GM19324 (cell line): ENCODE measurements at regions not wholly inside any gene's neighbourhood (a gene's known extent, or its start where the extent isn't known, plus 50 kb on each side); places are given as distances from the start of the nearest gene placed in this dataset.

Experiments
- ATAC-seq: cut with Tn5 transposase; IDR thresholded peaks from one replicate; pipeline ENCODE4 v1.9.1; 2021; ENCODE audit warnings: mild to moderate bottlenecking, moderate library complexity; ENCODE audit not compliant: unreplicated experiment, low FRiP score

DNA sequence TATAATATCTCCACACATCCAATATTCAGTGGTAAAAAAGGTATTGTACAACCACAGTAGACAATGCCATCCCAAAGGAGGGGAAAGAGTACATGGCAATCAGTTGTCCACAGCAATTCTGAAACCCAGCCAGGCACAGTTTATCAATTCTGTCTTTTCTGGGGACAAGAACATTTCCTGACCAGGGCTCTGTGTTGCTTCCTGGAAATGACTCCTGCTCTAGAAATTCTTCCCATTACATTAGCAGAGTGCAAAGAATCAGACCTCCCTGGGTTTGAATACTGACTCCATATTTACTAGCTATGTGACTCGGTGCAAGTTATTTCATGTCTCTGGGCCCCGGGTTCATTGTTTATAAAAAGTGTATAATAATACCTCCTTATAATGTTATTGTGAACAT, 220.4 kb upstream of the CFAP20DC start:
- ATAC-seq: no peak

DNA sequence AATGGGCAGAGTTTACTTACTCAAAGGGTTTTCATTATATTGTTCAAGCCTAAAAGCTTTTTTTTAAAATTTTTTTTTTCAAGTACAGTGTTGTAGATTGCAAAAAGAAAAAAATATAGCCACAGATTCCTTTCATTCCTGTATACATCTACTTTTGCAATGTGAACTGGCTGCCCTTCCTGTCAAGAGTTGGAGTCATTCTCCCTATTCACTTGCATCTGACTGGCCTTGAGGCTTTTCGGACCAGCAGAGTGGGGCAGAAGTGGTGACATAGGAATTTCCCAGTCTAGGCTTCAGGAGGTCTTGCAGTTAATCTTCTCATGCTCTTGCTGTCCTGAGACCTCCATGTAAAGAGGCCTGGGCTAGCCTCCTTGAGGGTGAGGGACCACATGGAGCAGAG, 218.3 kb upstream of the CFAP20DC start:
- no peak for ATAC-seq

DNA sequence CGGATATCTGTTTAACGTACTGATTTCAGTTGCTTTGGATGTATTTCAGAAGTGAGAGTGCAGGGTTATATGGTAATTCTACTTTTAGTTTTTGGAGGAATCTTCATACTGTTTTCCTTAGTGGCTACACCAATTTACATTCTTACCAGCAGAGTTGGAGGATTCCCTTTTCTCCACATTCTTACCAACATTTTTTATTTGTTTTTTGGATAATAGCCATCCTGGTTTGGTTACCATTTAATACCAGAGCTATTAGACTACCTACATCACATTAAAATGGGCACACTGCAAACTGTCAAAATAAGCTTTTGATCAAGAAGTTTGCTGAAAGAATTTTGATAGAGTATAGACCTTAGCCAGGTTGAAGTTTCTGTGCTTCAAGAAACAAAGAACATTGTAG, 217.2 kb upstream of the CFAP20DC start:
- no peak for ATAC-seq

DNA sequence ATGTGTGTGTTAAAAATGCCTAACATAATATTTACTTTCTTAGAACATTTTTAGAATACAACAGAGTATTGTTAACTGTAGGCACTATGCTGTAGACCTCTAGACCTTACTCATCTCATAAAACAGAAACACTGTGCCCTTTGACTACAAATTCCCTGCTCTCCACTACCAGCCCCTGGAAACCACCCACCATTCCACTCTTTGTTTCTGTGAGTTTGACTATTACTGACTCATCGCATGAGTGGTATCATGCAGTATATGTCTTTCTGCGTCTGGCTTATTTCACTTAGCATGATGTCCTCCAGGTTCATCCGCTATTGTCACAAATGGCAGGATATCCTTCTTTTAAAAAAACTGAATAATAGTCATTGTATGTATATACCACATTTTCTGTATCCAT, 216.7 kb upstream of the CFAP20DC start:
- no peak for ATAC-seq

DNA sequence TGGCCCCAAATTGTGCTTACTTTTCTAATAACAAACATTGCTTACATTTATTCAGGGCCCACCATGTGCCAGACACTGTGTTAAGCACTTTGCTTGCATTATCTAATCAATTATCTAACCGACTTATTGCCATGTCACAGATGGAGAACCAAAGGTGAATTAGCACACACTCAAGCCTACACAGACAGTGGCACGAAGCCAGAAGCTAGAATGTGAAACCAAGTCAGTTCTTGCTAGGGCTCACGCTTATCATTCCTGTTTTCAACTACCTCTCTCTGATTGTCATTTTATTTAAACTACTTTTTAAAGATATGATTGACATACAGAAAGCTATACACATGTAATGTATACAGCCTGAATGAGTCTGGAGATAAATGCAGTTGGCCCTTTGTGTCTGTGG, 215.7 kb upstream of the CFAP20DC start:
- ATAC-seq: no peak

DNA sequence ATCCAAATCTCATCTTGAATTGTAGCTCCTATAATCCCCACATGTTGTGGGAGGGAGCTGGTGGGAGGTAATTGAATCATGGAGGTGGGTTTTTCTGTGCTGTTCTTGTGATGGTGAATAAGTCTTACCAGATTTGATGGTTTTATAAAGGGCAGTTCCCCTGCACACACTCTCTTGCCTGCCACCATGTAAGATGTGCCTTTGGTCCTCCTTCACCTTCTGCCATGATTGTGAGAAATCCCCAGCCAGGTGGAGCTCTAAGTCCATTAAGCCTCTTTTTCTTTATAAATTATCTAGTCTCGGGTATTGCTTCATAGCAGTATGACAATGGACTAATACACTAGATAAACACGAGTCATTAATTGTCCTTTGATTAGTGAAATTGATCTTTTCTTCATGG, 214.5 kb upstream of the CFAP20DC start:
- ATAC-seq: no peak

DNA sequence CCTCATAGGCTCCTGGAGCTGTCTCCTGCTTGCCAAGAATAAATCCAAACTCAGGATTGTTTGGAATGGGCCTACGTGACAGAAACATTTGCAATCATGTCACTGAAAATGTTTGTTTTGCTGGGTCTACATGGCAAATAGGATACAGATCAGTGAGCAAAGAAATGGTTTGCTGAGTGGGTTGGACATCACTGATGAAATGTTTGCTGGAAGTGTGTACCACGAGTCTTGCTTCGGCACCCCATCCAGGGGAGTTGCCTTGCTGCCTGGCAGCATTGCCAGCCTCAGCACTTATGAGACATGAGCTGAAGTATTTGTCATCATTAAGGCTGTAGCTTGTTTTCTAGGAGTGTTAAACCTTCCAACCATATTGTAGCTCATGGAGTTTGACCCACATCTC, 213.3 kb upstream of the CFAP20DC start:
- ATAC-seq: no peak

DNA sequence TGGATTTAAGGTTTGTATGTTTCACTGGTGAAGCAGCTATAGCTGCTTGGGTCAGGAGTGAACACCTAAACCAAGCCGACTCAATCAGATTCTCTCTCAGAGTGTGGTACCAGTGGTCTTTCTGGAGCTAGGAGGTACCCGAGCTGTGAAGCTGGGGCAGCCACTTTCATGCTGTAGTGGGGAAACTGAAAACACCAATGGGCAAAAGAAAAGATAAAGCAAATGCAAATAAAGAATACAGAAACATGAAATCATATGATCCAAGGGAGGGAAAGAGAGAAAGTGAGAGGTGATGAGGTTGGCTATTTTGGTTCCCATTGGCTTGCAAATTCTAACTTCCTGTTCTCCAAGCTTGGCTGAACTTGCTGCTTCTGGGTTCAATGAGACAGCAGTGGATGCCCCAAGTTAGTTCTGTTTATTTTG, 212.3 kb upstream of the CFAP20DC start:
- peak; percentile 98 for ATAC-seq

DNA sequence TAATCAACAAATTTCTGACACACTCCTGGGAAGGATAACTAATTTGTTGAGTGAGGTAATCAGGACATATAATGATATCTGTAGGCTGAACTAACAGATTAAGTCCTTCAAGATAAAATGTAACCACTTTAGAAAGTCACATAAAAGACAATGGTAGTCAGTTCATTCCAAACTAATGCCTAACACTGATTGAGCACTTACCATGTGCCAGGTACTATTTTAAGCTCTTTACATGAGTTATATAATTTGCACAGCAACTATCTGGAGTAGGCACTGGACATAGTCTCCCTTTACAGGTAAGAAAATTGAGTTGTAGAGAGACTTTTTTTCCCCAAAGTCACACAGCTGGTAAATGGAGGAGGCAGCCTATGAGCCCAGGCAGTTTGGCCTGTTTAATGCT, 211.2 kb upstream of the CFAP20DC start:
- no peak for ATAC-seq

DNA sequence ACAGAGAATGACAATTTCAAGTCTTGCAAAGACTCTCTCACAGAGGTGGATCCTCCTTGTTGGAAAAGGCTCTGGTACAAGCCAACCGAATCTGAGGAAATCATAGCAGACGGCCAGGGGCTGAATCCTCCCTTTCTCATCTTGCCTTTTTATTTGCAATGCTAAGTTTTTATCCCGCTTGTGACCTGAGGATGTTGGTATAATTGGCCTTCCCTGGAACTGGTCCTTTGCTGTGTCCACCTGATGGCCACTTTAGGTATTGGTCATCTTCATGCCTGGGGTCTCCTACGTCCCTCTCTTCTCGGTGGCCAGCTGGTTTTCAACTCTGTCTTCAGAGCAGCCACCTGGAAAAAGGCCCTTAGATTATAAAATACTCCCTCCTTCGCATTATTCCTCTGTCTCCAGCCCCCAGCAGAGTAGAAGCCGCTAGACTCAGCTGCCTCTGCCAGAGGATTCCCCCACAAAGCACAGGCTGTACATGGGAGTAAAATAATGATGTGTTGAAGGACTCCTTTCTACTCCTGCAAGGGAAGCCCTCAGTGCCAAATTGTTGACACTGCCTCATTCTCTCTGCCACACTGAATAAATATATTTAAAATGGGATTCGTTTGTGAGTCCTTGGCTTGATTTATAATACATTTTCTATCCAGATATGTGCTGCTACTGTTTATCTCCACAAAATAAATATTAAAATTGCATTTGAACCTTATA, 208.9 kb upstream of the CFAP20DC start:
- ATAC-seq: no peak

DNA sequence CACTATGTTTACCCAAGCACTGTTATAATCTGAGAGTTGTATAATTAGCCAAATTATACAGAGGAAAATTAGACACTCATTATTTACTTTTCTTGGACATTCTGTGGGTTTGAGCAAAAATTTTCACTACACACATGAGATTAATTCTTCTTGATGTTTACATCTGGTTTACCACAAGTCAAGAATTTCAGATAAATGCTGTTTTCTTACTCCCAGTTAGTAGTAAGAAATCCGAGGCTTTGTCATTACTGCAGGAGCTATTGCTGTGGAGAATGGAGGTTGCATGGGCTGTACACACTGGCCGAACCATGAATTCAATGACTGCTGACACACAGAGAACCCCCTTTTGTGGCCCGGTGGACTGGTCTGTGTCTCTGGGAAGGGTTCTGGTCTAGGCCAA, 207.7 kb upstream of the CFAP20DC start:
- no peak for ATAC-seq

DNA sequence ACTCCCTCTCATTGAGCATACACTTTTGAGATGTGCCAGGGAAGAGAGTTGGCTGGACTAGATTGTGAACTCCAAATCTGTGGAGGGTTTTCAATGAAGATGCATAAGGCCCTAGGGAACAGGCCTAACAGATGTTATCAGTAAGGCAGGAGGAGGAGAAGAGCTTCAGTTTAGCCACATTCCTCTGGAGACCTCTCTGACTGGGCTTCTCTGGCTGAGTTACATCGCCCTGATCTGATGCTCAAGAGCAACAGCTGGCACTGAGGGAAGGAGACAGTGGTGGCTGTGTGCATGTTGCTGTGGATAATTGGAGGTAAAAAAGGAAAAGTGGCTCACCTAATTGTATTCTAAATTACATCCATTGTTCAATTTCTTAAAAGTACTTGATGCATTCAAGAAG, 206.4 kb upstream of the CFAP20DC start:
- ATAC-seq: no peak

DNA sequence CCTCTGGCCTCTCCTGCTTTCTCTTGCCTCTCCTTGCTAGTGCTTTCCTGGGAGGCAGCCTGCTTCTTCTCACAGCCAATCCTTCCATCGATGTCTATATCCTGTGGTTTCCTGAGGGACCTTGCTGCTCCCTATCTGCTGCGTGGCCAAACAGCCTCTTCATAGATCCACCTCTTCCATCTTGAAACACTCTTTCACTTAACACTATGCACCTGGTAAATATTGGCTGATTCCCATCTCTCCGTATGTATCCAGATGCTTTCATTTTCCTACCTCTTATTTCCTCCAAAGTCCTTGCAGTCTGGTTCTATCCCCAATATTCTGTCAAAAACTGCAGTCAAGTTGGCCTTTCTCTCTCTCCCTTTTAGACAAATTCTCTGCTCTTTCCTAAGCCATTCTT, 205.2 kb upstream of the CFAP20DC start:
- no peak for ATAC-seq

DNA sequence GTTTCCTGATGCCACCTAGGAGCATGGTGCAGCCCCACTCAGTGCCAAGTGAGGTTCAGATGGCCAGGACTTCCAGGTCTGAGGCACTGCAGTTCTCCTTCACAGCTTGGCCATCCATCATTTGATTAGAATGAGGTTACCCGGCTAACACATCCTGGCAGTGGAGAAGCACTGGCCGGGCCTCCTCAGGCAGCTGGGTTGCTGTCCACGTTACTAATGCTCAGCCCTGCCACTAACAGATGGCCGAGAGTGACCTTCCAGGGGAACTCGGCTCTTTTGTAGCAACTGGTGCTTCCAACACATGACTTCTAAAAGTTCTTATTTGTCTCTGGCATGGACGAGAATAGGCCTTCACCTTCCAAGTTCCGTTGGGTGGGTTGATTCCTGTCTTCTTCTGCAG, 204.6 kb upstream of the CFAP20DC start:
- ATAC-seq: no peak

DNA sequence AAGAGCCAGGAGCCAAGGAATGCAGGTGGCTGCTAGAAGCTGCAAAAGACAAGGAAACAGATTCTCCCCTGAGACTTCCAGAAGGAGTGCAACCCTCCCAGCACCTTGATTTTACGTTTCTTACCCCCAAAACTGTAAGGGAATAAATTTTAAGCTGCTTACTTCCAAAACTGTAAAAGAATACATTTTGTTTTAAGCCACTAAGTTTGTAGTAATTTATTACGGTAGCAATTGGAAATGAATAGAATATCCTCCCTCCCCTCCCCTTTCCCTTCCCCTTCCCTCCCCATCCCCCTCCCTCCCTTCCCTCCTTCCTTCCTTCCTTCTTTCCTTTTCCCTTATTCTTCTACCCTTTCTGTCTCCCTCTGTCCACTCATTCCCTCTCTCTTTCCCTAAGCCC, 203.7 kb upstream of the CFAP20DC start:
- ATAC-seq: no peak

DNA sequence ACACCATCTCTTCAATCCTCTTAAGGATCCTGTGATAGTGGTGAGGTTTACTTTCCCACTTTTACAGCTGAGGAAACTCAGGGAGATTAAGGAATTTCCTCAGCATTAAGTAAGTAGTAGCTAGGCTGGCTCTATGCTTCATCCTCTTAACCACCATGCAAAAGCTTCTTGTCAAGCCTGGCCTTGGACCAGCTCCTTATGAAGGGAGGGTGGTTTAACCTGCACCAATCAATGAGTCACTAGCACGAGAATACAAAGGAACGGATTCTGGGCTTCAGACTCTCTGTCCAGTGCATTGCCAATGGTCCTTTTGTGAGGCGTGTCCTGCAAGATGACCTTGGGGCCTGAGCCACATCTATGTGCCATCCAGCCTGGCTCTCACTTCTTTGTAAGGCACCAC, 202.0 kb upstream of the CFAP20DC start:
- ATAC-seq: no peak

DNA sequence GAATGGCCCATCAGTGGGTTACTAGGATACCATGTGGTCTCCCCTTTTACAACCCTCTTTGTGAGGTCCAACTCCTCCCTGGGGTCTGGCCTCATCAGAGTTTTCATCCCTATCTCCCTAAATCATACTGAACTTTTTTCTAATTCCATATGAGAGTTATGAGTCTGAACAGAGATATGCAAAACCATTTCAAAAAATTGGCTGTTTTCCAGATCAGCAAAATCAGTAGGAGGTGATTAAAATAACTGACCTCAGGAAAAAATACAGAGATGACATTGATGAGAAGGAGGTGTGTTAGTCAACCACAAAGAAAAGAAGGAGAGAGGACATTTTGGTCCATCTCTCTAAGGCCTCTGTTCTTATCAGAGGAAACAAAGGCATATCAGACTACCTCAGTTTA, 200.8 kb upstream of the CFAP20DC start:
- ATAC-seq: no peak

DNA sequence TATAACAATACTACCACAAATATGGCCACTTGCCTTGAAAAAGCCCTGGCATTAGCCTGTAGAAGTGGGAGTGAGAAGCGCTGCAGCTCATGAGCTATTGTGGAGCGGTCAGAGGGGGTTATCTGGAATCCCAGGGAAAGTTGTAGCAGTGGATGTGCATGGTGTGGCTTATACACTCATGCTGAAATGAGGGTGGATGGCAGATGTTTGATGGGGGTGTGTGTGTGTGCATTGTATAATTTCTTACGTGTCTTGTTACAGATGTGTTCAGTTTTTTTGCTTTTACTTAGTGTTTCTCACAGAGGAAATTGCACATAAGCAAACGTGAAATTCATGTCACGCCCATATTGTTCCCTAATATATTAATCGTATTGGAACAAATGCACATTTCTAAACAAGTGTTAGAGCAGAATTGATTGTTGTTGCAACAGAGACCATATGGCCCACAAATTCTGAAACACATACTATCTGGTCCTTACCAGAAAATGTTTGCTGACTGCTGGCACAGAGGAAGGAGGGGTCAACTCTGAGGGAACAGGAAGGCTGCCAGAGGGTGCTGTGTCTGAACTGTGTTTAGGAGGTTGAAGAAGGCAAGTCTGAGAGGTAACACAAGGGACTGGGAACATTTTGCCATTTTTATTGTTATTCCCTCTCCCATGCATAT, 200.0 kb upstream of the CFAP20DC start:
- no peak for ATAC-seq

DNA sequence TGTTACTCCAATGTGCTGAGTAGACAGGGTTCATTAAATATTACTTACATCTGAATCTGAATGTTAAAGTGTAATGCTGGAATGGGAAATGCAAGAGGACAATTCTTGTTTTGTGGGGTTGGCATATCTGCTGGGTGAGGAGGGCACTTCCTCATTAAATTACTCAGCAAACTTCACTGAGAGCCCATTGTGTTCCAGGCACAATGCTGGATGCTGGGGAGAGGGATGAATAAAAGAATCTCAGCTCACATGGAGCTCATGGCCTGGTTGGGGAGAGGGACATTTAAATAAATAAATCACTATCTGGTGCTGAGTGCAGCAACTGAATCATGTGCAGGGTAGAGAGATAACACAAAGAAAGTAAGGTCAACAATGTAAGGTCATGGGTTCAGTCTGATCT, 199.2 kb upstream of the CFAP20DC start:
- no peak for ATAC-seq

DNA sequence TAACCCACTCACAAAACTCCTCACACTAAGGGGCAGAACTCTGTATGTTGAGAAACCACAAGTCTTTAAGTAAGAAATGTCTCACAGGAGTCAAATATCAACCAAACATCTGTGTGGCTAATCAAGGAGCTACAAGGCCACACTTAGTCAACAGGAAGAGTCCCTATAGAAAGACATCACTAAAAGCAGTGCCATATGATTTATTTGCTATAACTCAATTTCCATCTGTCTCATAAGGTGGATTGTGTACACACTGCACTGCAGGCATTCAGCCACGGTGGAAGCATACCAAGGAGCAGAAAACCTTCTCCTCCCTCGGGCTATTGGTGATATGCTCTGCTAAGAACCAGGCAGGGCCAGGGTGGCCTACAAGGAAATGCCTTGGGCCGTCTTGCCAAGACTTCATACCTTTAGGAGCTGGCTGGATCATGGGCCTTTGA, 197.6 kb upstream of the CFAP20DC start:
- ATAC-seq: no peak

DNA sequence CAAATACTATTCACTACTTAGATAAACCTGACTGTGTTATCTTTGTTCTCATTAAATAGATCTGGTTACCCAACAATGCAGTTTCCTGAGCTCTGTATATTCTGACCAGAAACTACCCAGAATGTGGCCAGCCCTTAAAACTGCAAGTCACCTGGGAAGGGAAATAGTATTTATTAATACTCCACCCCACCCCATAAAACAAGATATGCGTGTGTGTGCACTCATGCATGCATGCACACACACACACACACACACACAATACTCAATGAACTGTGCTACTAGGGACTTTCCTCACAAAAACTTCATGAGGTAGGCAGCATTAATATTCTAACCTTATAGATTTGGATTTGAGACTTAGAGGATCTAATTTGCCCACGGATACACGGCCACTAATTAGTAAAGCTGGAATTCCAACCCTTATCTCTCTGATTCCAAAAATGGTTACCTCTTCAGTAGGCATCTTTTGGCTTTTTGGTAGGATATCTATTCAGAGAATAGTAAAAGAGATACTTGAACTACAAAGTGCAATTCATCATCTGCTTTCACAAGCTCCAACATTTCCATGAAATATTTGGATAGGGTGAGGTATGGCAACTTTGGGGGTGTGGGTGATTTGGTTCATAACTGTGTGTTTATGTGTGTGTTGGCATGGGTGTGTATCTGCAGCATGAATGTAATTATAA, 197.0 kb upstream of the CFAP20DC start:
- no peak for ATAC-seq
